Stomach (tissue), 8 donors: ENCODE measurements at regions not wholly inside any gene's neighbourhood (a gene's known extent, or its start where the extent isn't known, plus 50 kb on each side); places are given as distances from the start of the nearest gene placed in this dataset.
"Not testable (repeated sequence)": the region's sequence is repeated elsewhere in the genome, so short reads cannot be mapped to it uniquely, and the experiment has no call there.

Source experiments
- DNase-seq, 2 donors: peaks; one replicate each; pipeline versions ENCODE4 v3.0.0 to v3.0.0-alpha.2; 2013 to 2019
- H3K27ac ChIP-seq, 5 donors: fragments of 200-600 bp in 4 of 5; sonication (generic) in 4 of 5; one replicate each; pipeline ENCODE4 v1.5.1; 2013 to 2019; ENCODE audit warnings: mild to moderate bottlenecking in 1 of 5, moderate library complexity in 1 of 5
- H3K27me3 ChIP-seq, 3 donors: fragments of 200-600 bp; sonication (generic); one replicate each; pipeline ENCODE4 v1.5.1; 2017 to 2019; ENCODE audit warnings: mixed run types in 1 of 3
- H3K36me3 ChIP-seq, 4 donors: fragments of 200-600 bp; sonication (generic); 1 replicate in 3 of 4; 2 replicates in 1 of 4; pipeline ENCODE4 v1.5.1; 2016 to 2019
- H3K4me1 ChIP-seq, 4 donors: fragments of 200-600 bp; sonication (generic); one replicate each; pipeline ENCODE4 v1.5.1; 2016 to 2019
- H3K4me3 ChIP-seq, 4 donors: fragments of 200-600 bp; sonication (generic) in 3 of 4; one replicate each; pipeline ENCODE4 v1.5.1; 2016 to 2019; ENCODE audit warnings: mild to moderate bottlenecking in 1 of 4
- H3K9me3 ChIP-seq, 4 donors: fragments of 200-600 bp; sonication (generic); one replicate each; pipeline ENCODE4 v1.5.1; 2016 to 2019
- CTCF ChIP-seq, 7 experiments: fragments of 450-650 bp in 4 of 7; fragments of 200-600 bp in 3 of 7; sonication (generic) in 3 of 7; IDR thresholded peaks; one replicate each; pipeline ENCODE4 v1.5.1; 2016 to 2019; ENCODE audit warnings: antibody characterized with exemption in 7 of 7, control low read depth in 2 of 7, mild to moderate bottlenecking in 1 of 7
- EP300 ChIP-seq: sonication (generic); formaldehyde crosslinking; IDR thresholded peaks from one replicate; pipeline ENCODE4 v1.6.1; 2017; ENCODE audit warnings: antibody characterized with exemption
- POLR2A ChIP-seq, 4 donors: fragments of 450-650 bp; IDR thresholded peaks; one replicate each; pipeline ENCODE4 v1.6.1; 2016; ENCODE audit warnings: antibody characterized with exemption in 4 of 4, control low read depth in 2 of 4, mild to moderate bottlenecking in 1 of 4, moderate library complexity in 1 of 4
- POLR2AphosphoS5 ChIP-seq, 3 donors: sonication (generic); formaldehyde crosslinking; IDR thresholded peaks; one replicate each; pipeline ENCODE4 v1.6.1; 2016; ENCODE audit warnings: antibody characterized with exemption in 3 of 3
- WGBS, 5 donors: extraction: QIAGEN DNeasy Blood & Tissue Kit in 3 of 5; methylation state at CpG; one replicate each; pipeline versions ENCODE4 v1.1.5 to v1.1.7; 2013 to 2018; 5-methylcytosine and 5-hydroxymethylcytosine counted together
- intact Hi-C: fragments of 100-400 bp; cut with DNase I; formaldehyde crosslinking; loops from one replicate; pipeline ENCODE4 v1.15.1; 2023; ENCODE audit warnings: low total_unique reads
- donor health status: healthy with polysubstance abuse.
- donor health status: Bipolar disorder and iron deficiency.
- donor health status: healthy.

GRCh38 chr15:22239806-22240180 is 159.5 kb downstream of the OR4M2 start:
- intact Hi-C loops, result no loop called here

GRCh38 chr15:22240403-22240802 is 160.1 kb downstream of the OR4M2 start:
- WGBS, 5 donors, result 89 to 97% (median 92%) methylated on average over 8 of the region's 8 CpGs
- H3K27me3 ChIP-seq, result peaks cover 0 to 6% (median 0%) of the 10 kb centered on the region in 3 donors
- intact Hi-C loops, result no loop called here
- no peak overlapping the region for H3K4me3 ChIP-seq
- no peak overlapping the region for H3K27ac ChIP-seq
- TF ChIP-seq POLR2A (IDR thresholded peaks at IDR 0.05) (no peak), EP300 (no peak), CTCF (IDR thresholded peaks at IDR 0.05) (no peak), POLR2AphosphoS5 (IDR thresholded peaks at IDR 0.05) (no peak)
- no peak for DNase-seq
- H3K36me3 ChIP-seq, result no peaks in the 10 kb centered on the region
- no peaks in the 10 kb centered on the region for H3K9me3 ChIP-seq
- no peaks in the 10 kb centered on the region for H3K4me1 ChIP-seq

More at GRCh38 chr15:22239806-22240180, 159.5 kb downstream of the OR4M2 start:
- Histone ChIP-seq H3K4me3 (no peak overlapping the region), H3K27me3 (peaks cover 0 to 6% (median 0%) of the 10 kb centered on the region in 3 donors), H3K4me1 (no peaks in the 10 kb centered on the region), H3K9me3 (peaks cover 0 to 5% (median 0%) of the 10 kb centered on the region in 4 donors), H3K27ac (no peak overlapping the region), H3K36me3 (no peaks in the 10 kb centered on the region)
- no peak for DNase-seq
- TF ChIP-seq POLR2A (IDR thresholded peaks at IDR 0.05) (no peak), EP300 (no peak), CTCF (IDR thresholded peaks at IDR 0.05) (no peak), POLR2AphosphoS5 (IDR thresholded peaks at IDR 0.05) (no peak)
- 50 to 63% (median 58%) methylated on average over 3 of the region's 3 CpGs for WGBS, 5 donors

- Histone ChIP-seq H3K27ac (no peak overlapping the region), H3K9me3 (no peaks in the 10 kb centered on the region), H3K36me3 (no peaks in the 10 kb centered on the region), H3K4me3 (no peak overlapping the region), H3K4me1 (no peaks in the 10 kb centered on the region), H3K27me3 (peaks cover 0 to 6% (median 0%) of the 10 kb centered on the region in 3 donors)
- WGBS, 5 donors, result 60 to 70% (median 64%) methylated on average over 7 of the region's 7 CpGs
- no peak for DNase-seq
- intact Hi-C loops, result no loop called here
- TF ChIP-seq EP300 (no peak), POLR2AphosphoS5 (IDR thresholded peaks at IDR 0.05) (no peak), CTCF (IDR thresholded peaks at IDR 0.05) (no peak), POLR2A (IDR thresholded peaks at IDR 0.05) (no peak)
These were observed 160.7 kb downstream of the OR4M2 start for GRCh38 chr15:22240986-22241385.

GRCh38 chr15:22241451-22241850 is 161.1 kb downstream of the OR4M2 start:
- H3K4me3 ChIP-seq, result no peak overlapping the region
- intact Hi-C loops, result no loop called here
- H3K27me3 ChIP-seq, result peaks cover 0 to 6% (median 0%) of the 10 kb centered on the region in 3 donors
- no peaks in the 10 kb centered on the region for H3K4me1 ChIP-seq
- no peak overlapping the region for H3K27ac ChIP-seq
- no peaks in the 10 kb centered on the region for H3K36me3 ChIP-seq
- no peak for DNase-seq
- no peak for TF ChIP-seq POLR2AphosphoS5 (IDR thresholded peaks at IDR 0.05)
- TF ChIP-seq CTCF (IDR thresholded peaks at IDR 0.05), result no peak
- no peak for TF ChIP-seq POLR2A (IDR thresholded peaks at IDR 0.05)
- TF ChIP-seq EP300, result no peak
- 79 to 90% (median 83%) methylated on average over 8 of the region's 8 CpGs for WGBS, 5 donors
- peaks cover 0 to under 1% (median 0%) of the 10 kb centered on the region in 4 donors for H3K9me3 ChIP-seq

GRCh38 chr15:22242311-22242710 is 162.0 kb downstream of the OR4M2 start:
- H3K27ac ChIP-seq, H3K4me3 ChIP-seq, H3K4me1 ChIP-seq, intact Hi-C loops, H3K36me3 ChIP-seq, DNase-seq, H3K27me3 ChIP-seq, H3K9me3 ChIP-seq: not testable (repeated sequence)
- WGBS, 5 donors, result 79 to 83% (median 81%) methylated on average over 9 of the region's 9 CpGs
